ENCODE measurements at regions not wholly inside any gene's neighbourhood (a gene's known extent, or its start where the extent isn't known, plus 50 kb on each side); places are given as distances from the start of the nearest gene placed in this dataset.

DNA sequence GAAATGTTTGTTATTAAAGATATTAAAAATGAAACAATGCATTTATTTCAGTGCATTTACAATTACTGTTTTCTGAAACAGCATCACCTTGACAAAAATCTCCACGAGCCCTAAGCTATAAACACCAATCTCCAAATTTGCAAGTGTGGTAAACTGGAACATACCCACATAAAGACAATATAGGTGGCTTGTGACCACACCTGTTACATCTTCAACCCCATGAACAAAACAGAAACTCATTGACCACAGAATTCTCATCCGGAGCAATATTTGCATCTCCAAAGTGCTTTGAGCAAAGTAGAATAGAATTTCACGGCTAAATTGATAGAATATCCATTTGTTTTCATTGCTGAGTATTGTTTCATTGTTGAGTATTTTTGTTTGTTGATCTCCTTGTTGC lies 375.2 kb upstream of the FLRT2 start (continued):
- no peak for TF ChIP-seq REST (IDR thresholded peaks at IDR 0.05; ENCODE audit: unreplicated experiment)
- no peak for TF ChIP-seq JUNB (IDR thresholded peaks at IDR 0.05; ENCODE audit: unreplicated experiment)
- TF ChIP-seq ZNF114 (CRISPR knock-in tag; IDR thresholded peaks at IDR 0.05) = no peak
- TF ChIP-seq, protein P1, sequence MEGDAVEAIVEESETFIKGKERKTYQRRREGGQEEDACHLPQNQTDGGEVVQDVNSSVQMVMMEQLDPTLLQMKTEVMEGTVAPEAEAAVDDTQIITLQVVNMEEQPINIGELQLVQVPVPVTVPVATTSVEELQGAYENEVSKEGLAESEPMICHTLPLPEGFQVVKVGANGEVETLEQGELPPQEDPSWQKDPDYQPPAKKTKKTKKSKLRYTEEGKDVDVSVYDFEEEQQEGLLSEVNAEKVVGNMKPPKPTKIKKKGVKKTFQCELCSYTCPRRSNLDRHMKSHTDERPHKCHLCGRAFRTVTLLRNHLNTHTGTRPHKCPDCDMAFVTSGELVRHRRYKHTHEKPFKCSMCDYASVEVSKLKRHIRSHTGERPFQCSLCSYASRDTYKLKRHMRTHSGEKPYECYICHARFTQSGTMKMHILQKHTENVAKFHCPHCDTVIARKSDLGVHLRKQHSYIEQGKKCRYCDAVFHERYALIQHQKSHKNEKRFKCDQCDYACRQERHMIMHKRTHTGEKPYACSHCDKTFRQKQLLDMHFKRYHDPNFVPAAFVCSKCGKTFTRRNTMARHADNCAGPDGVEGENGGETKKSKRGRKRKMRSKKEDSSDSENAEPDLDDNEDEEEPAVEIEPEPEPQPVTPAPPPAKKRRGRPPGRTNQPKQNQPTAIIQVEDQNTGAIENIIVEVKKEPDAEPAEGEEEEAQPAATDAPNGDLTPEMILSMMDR (conservative IDR thresholded peaks at IDR 0.05; ENCODE audit: low read depth in 2 of 2) = no peak
- no peak for TF ChIP-seq CREB1 (CRISPR knock-in tag; IDR thresholded peaks at IDR 0.05; ENCODE audit: low read depth)
- TF ChIP-seq EZH2 (IDR thresholded peaks at IDR 0.05; ENCODE audit: low read depth, unreplicated experiment) = no peak
- no peak for TF ChIP-seq STAT1 (IDR thresholded peaks at IDR 0.05; ENCODE audit: unreplicated experiment)

GRCh38 chr14:85156319-85156718 lies 373.6 kb upstream of the FLRT2 start:
- Mint-ChIP-seq H3K4me3 (no peak overlapping the region), H3K9me3 (peaks cover 3% of the 10 kb centered on the region; the same call in 2 of the 3 replicates), H3K4me1 (no peaks in the 10 kb centered on the region; the same call in 2 of the 3 replicates), H3K27me3 (ENCODE audit: insufficient read depth, low read depth, poor library complexity) (peaks cover 3% of the 10 kb centered on the region), H3K27ac (no peak overlapping the region), H3K36me3 (ENCODE audit: low read depth) (no peaks in the 10 kb centered on the region)
- Histone ChIP-seq H3K9me2 (ENCODE audit: insufficient read depth) (0 out of 2 replicates have a peak, but pooled peaks cover 3% of the 10 kb centered on the region), H3K36me3 (ENCODE audit: insufficient read depth) (no peaks in the 10 kb centered on the region), H3K4me2 (no peak overlapping the region), H3K4me3 (no peak overlapping the region), H3F3A (replicated peaks; ENCODE audit: low read depth) (no peaks in the 10 kb centered on the region), H3K79me2 (replicated peaks; ENCODE audit: insufficient read depth) (no peaks in the 10 kb centered on the region), H3K4me1 (ENCODE audit: insufficient read depth) (no peaks in the 10 kb centered on the region), H3K27me3 (ENCODE audit: insufficient read depth) (no peaks in the 10 kb centered on the region), H4K20me1 (replicated peaks; ENCODE audit: insufficient read depth) (no peaks in the 10 kb centered on the region), H3K27ac (ENCODE audit: low read depth) (no peak overlapping the region), H2AFZ (no peak overlapping the region; the same call in 1 of the 2 replicates)
- no peak for ATAC-seq
- no peak for DNase-seq (ENCODE audit: low spot score)
- TF ChIP-seq STAT1 (IDR thresholded peaks at IDR 0.05; ENCODE audit: unreplicated experiment) (no peak), ZNF114 (CRISPR knock-in tag; IDR thresholded peaks at IDR 0.05) (no peak), REST (IDR thresholded peaks at IDR 0.05; ENCODE audit: unreplicated experiment) (no peak), NANOG (IDR thresholded peaks at IDR 0.05; ENCODE audit: borderline replicate concordance) (no peak), ZNF331 (CRISPR knock-in tag; IDR thresholded peaks at IDR 0.05; ENCODE audit: low read depth) (no peak)
- TF ChIP-seq, protein P1 (conservative IDR thresholded peaks at IDR 0.05; ENCODE audit: low read depth in 2 of 2) = no peak

Data from GM23338 (cell line).